ENCODE measurements at regions not wholly inside any gene's neighbourhood (a gene's known extent, or its start where the extent isn't known, plus 50 kb on each side); places are given as distances from the start of the nearest gene placed in this dataset.
"Not testable (repeated sequence)": the region's sequence is repeated elsewhere in the genome, so short reads cannot be mapped to it uniquely, and the experiment has no call there.

GRCh38 chr1:166457700-166458099 is 290.9 kb upstream of the FAM78B start:
- H3K27me3 Mint-ChIP-seq = peaks cover 5% of the 10 kb centered on the region
- no peaks in the 10 kb centered on the region for H3K36me3 Mint-ChIP-seq (ENCODE audit: low read depth)
- ATAC-seq = no peak

GRCh38 chr1:166464333-166464732 is 297.5 kb upstream of the FAM78B start:
- Mint-ChIP-seq H3K36me3 (ENCODE audit: low read depth) (peaks cover 2% of the 10 kb centered on the region), H3K4me3 (no peak overlapping the region), H3K27ac (no peak overlapping the region), H3K4me1 (no peaks in the 10 kb centered on the region), H3K27me3 (peaks cover 14% of the 10 kb centered on the region)
- H3K9me3 ChIP-seq (ENCODE audit: control insufficient read depth, low read length, poor library complexity, severe bottlenecking) = peaks cover 2% of the 10 kb centered on the region
- DNase-seq = no peak
- no peak for ATAC-seq

More at GRCh38 chr1:166457700-166458099, 290.9 kb upstream of the FAM78B start:
- no peaks in the 10 kb centered on the region for H3K9me3 ChIP-seq (ENCODE audit: control insufficient read depth, low read length, poor library complexity, severe bottlenecking)
- Mint-ChIP-seq H3K27ac (no peak overlapping the region), H3K4me3 (no peak overlapping the region), H3K4me1 (no peaks in the 10 kb centered on the region)
- DNase-seq = no peak

GRCh38 chr1:166470014-166470413 is 303.2 kb upstream of the FAM78B start:
- ATAC-seq (no peak), DNase-seq (no peak)
- Mint-ChIP-seq H3K36me3 (ENCODE audit: low read depth) (peaks cover 2% of the 10 kb centered on the region), H3K4me3 (no peak overlapping the region), H3K4me1 (no peaks in the 10 kb centered on the region), H3K27me3 (peaks cover 42% of the 10 kb centered on the region), H3K27ac (no peak overlapping the region)
- peaks cover 2% of the 10 kb centered on the region for H3K9me3 ChIP-seq (ENCODE audit: control insufficient read depth, low read length, poor library complexity, severe bottlenecking)

- ATAC-seq (no peak), DNase-seq (no peak)
- Mint-ChIP-seq H3K27ac (no peak overlapping the region), H3K4me1 (no peaks in the 10 kb centered on the region), H3K36me3 (ENCODE audit: low read depth) (peaks cover 2% of the 10 kb centered on the region), H3K27me3 (peaks cover 42% of the 10 kb centered on the region), H3K4me3 (no peak overlapping the region)
- H3K9me3 ChIP-seq (ENCODE audit: control insufficient read depth, low read length, poor library complexity, severe bottlenecking) = no peaks in the 10 kb centered on the region
Measured at GRCh38 chr1:166470441-166470840, 303.6 kb upstream of the FAM78B start.

GRCh38 chr1:166471359-166471758 is 304.6 kb upstream of the FAM78B start:
- no peak for ATAC-seq

GRCh38 chr1:166479052-166479631 is 312.3 kb upstream of the FAM78B start:
- H3K4me1 Mint-ChIP-seq = peaks cover 2% of the 10 kb centered on the region
- no peak for ATAC-seq
- no peak overlapping the region for H3K27ac Mint-ChIP-seq
- no peaks in the 10 kb centered on the region for H3K27me3 Mint-ChIP-seq
- no peaks in the 10 kb centered on the region for H3K36me3 Mint-ChIP-seq (ENCODE audit: low read depth)
- peak; percentile 17 to 39 (median 19) for DNase-seq
- H3K9me3 ChIP-seq (ENCODE audit: control insufficient read depth, low read length, poor library complexity, severe bottlenecking) = no peaks in the 10 kb centered on the region
- no peak overlapping the region for H3K4me3 Mint-ChIP-seq

More at GRCh38 chr1:166471359-166471758, 304.6 kb upstream of the FAM78B start:
- peaks cover 42% of the 10 kb centered on the region for H3K27me3 Mint-ChIP-seq
- H3K4me1 Mint-ChIP-seq = no peaks in the 10 kb centered on the region
- no peak for DNase-seq
- H3K4me3 Mint-ChIP-seq = no peak overlapping the region
- H3K36me3 Mint-ChIP-seq (ENCODE audit: low read depth) = peaks cover 2% of the 10 kb centered on the region
- H3K27ac Mint-ChIP-seq = no peak overlapping the region
- no peaks in the 10 kb centered on the region for H3K9me3 ChIP-seq (ENCODE audit: control insufficient read depth, low read length, poor library complexity, severe bottlenecking)

- ATAC-seq = no peak
- Mint-ChIP-seq H3K27me3 (no peaks in the 10 kb centered on the region), H3K27ac (no peak overlapping the region), H3K36me3 (ENCODE audit: low read depth) (peaks cover 7% of the 10 kb centered on the region), H3K4me1 (peaks cover 18% of the 10 kb centered on the region), H3K4me3 (no peak overlapping the region)
- no peak for DNase-seq
- H3K9me3 ChIP-seq (ENCODE audit: control insufficient read depth, low read length, poor library complexity, severe bottlenecking) = no peaks in the 10 kb centered on the region
Measured at GRCh38 chr1:166484471-166484870, 317.7 kb upstream of the FAM78B start.

GRCh38 chr1:166484871-166485270 is 318.1 kb upstream of the FAM78B start:
- ATAC-seq = no peak
- Mint-ChIP-seq H3K4me1 (peaks cover 18% of the 10 kb centered on the region), H3K27ac (no peak overlapping the region), H3K36me3 (ENCODE audit: low read depth) (peaks cover 7% of the 10 kb centered on the region), H3K4me3 (no peak overlapping the region), H3K27me3 (no peaks in the 10 kb centered on the region)
- no peak for DNase-seq
- H3K9me3 ChIP-seq (ENCODE audit: control insufficient read depth, low read length, poor library complexity, severe bottlenecking) = no peaks in the 10 kb centered on the region

GRCh38 chr1:166485620-166486019 is 318.8 kb upstream of the FAM78B start:
- H3K4me3 Mint-ChIP-seq = no peak overlapping the region
- H3K27me3 Mint-ChIP-seq = no peaks in the 10 kb centered on the region

GRCh38 chr1:166488327-166488726 is 321.5 kb upstream of the FAM78B start:
- Mint-ChIP-seq H3K36me3 (ENCODE audit: low read depth) (peaks cover 7% of the 10 kb centered on the region), H3K27me3 (no peaks in the 10 kb centered on the region), H3K4me3 (no peak overlapping the region), H3K4me1 (peaks cover 17% of the 10 kb centered on the region), H3K27ac (no peak overlapping the region)
- no peaks in the 10 kb centered on the region for H3K9me3 ChIP-seq (ENCODE audit: control insufficient read depth, low read length, poor library complexity, severe bottlenecking)
- no peak for ATAC-seq
- DNase-seq = no peak

More at GRCh38 chr1:166485620-166486019, 318.8 kb upstream of the FAM78B start:
- no peak overlapping the region for H3K27ac Mint-ChIP-seq
- DNase-seq = no peak
- peaks cover 7% of the 10 kb centered on the region for H3K36me3 Mint-ChIP-seq (ENCODE audit: low read depth)
- peaks cover 18% of the 10 kb centered on the region for H3K4me1 Mint-ChIP-seq
- no peaks in the 10 kb centered on the region for H3K9me3 ChIP-seq (ENCODE audit: control insufficient read depth, low read length, poor library complexity, severe bottlenecking)
- no peak for ATAC-seq

- DNase-seq (no peak), ATAC-seq (no peak)
- Mint-ChIP-seq H3K36me3 (ENCODE audit: low read depth) (peaks cover 7% of the 10 kb centered on the region), H3K4me3 (no peak overlapping the region), H3K27ac (no peak overlapping the region), H3K27me3 (no peaks in the 10 kb centered on the region), H3K4me1 (peaks cover 17% of the 10 kb centered on the region)
- H3K9me3 ChIP-seq (ENCODE audit: control insufficient read depth, low read length, poor library complexity, severe bottlenecking) = no peaks in the 10 kb centered on the region
Measured at GRCh38 chr1:166489356-166489669, 322.5 kb upstream of the FAM78B start.

GRCh38 chr1:166489670-166490436 is 323.1 kb upstream of the FAM78B start:
- peaks cover 13% of the 10 kb centered on the region for H3K4me1 Mint-ChIP-seq
- H3K27me3 Mint-ChIP-seq = no peaks in the 10 kb centered on the region
- no peaks in the 10 kb centered on the region for H3K9me3 ChIP-seq (ENCODE audit: control insufficient read depth, low read length, poor library complexity, severe bottlenecking)
- ATAC-seq (peak; percentile 80), DNase-seq (peak in 2 of 3 donors; percentile 9 to 11)
- no peak overlapping the region for H3K4me3 Mint-ChIP-seq
- H3K27ac Mint-ChIP-seq = no peak overlapping the region
- H3K36me3 Mint-ChIP-seq (ENCODE audit: low read depth) = peaks cover 5% of the 10 kb centered on the region

GRCh38 chr1:166490437-166490991 is 323.7 kb upstream of the FAM78B start:
- ATAC-seq = no peak
- Mint-ChIP-seq H3K36me3 (ENCODE audit: low read depth) (peaks cover 5% of the 10 kb centered on the region), H3K27me3 (no peaks in the 10 kb centered on the region), H3K4me1 (peaks cover 12% of the 10 kb centered on the region), H3K27ac (no peak overlapping the region), H3K4me3 (no peak overlapping the region)
- no peaks in the 10 kb centered on the region for H3K9me3 ChIP-seq (ENCODE audit: control insufficient read depth, low read length, poor library complexity, severe bottlenecking)
- no peak for DNase-seq

GRCh38 chr1:166493765-166494164 is 327.0 kb upstream of the FAM78B start:
- H3K9me3 ChIP-seq (ENCODE audit: control insufficient read depth, low read length, poor library complexity, severe bottlenecking); H3K27me3 Mint-ChIP-seq; H3K27ac Mint-ChIP-seq; ATAC-seq; H3K4me1 Mint-ChIP-seq; H3K4me3 Mint-ChIP-seq; H3K36me3 Mint-ChIP-seq (ENCODE audit: low read depth); DNase-seq: not testable (repeated sequence)
